ENCODE measurements at regions not wholly inside any gene's neighbourhood (a gene's known extent, or its start where the extent isn't known, plus 50 kb on each side); places are given as distances from the start of the nearest gene placed in this dataset.

- TF ChIP-seq CTCF (IDR thresholded peaks at IDR 0.05) (no peak), POLR2A (IDR thresholded peaks at IDR 0.05) (no peak), POLR2AphosphoS5 (IDR thresholded peaks at IDR 0.05) (no peak), EP300 (IDR thresholded peaks at IDR 0.05) (no peak)
These were observed 850.4 kb downstream of the KCNJ2 start for GRCh38 chr17:71019699-71020098.
